H9 (cell line): ENCODE measurements at regions not wholly inside any gene's neighbourhood (a gene's known extent, or its start where the extent isn't known, plus 50 kb on each side); places are given as distances from the start of the nearest gene placed in this dataset.

Source experiments
- DNase-seq: peaks from one replicate; pipeline ENCODE4 v3.0.0-alpha.2; 2017
- H2AFZ ChIP-seq: one replicate; pipeline ENCODE4 v1.6.1; 2013; ENCODE audit warnings: mild to moderate bottlenecking, low read length, control low read depth, moderate library complexity
- H2AK5ac ChIP-seq: 2 replicates; pipeline ENCODE4 v1.6.1; 2013; ENCODE audit warnings: low read length, control low read depth, mixed read lengths; ENCODE audit not compliant: insufficient read length
- H2BK120ac ChIP-seq: one replicate; pipeline ENCODE4 v1.6.1; 2013; ENCODE audit warnings: low read depth, mild to moderate bottlenecking, low read length, control low read depth, inconsistent platforms; ENCODE audit not compliant: poor library complexity, severe bottlenecking
- H2BK12ac ChIP-seq: 2 replicates; pipeline ENCODE4 v1.6.1; 2013; ENCODE audit warnings: low read length, control low read depth, mixed read lengths, low read depth; ENCODE audit not compliant: insufficient read length
- H2BK15ac ChIP-seq: 2 replicates; pipeline ENCODE4 v1.6.1; 2013; ENCODE audit warnings: low read depth, low read length, control low read depth
- H2BK20ac ChIP-seq: one replicate; pipeline ENCODE4 v1.6.1; 2013; ENCODE audit warnings: low read depth, mild to moderate bottlenecking, low read length, control low read depth, inconsistent platforms; ENCODE audit not compliant: poor library complexity, severe bottlenecking
- H2BK5ac ChIP-seq: 2 replicates; pipeline ENCODE4 v1.6.1; 2013; ENCODE audit warnings: low read length, control low read depth, mixed read lengths; ENCODE audit not compliant: insufficient read length
- H3K14ac ChIP-seq: 2 replicates; pipeline ENCODE4 v1.6.1; 2013; ENCODE audit warnings: low read length, control low read depth; ENCODE audit not compliant: insufficient read depth
- H3K18ac ChIP-seq: 2 replicates; pipeline ENCODE4 v1.6.1; 2013; ENCODE audit warnings: low read depth, mild to moderate bottlenecking, mixed read lengths, low read length, control low read depth; ENCODE audit not compliant: insufficient read length
- H3K23ac ChIP-seq: 2 replicates; pipeline ENCODE4 v1.6.1; 2013; ENCODE audit warnings: low read length, control low read depth, mixed read lengths, low read depth; ENCODE audit not compliant: insufficient read length
- H3K23me2 ChIP-seq: 2 replicates; pipeline ENCODE4 v1.6.1; 2013; ENCODE audit warnings: low read depth, mild to moderate bottlenecking, mixed read lengths, low read length, control low read depth; ENCODE audit not compliant: insufficient read length, poor library complexity, severe bottlenecking
- H3K27ac ChIP-seq: 2 replicates; pipeline ENCODE4 v1.5.1; 2013; ENCODE audit warnings: low read length, control low read depth, mixed read lengths, low read depth; ENCODE audit not compliant: insufficient read length
- H3K27me3 ChIP-seq: 2 replicates; pipeline ENCODE4 v1.6.1; 2013; ENCODE audit warnings: low read length, control low read depth, inconsistent platforms; ENCODE audit not compliant: insufficient read depth
- H3K4ac ChIP-seq: 2 replicates; pipeline ENCODE4 v1.6.1; 2013; ENCODE audit warnings: low read depth, mild to moderate bottlenecking, control low read depth, inconsistent platforms, low read length, moderate library complexity
- H3K4me1 ChIP-seq: 2 replicates; pipeline ENCODE4 v1.6.1; 2013; ENCODE audit warnings: low read length, control low read depth, inconsistent platforms; ENCODE audit not compliant: insufficient read depth
- H3K4me2 ChIP-seq: 2 replicates; pipeline ENCODE4 v1.6.1; 2013; ENCODE audit warnings: low read length, control low read depth, mixed read lengths; ENCODE audit not compliant: insufficient read length, insufficient read depth
- H3K56ac ChIP-seq: 2 replicates; pipeline ENCODE4 v1.6.1; 2013; ENCODE audit warnings: low read depth, mild to moderate bottlenecking, mixed read lengths, low read length, control low read depth; ENCODE audit not compliant: insufficient read length
- H3K79me1 ChIP-seq: 2 replicates; pipeline ENCODE4 v1.6.1; 2013; ENCODE audit warnings: low read depth, mild to moderate bottlenecking, moderate library complexity, low read length, control low read depth, inconsistent platforms; ENCODE audit not compliant: insufficient read depth, poor library complexity, severe bottlenecking
- H3K79me2 ChIP-seq: 2 replicates; pipeline ENCODE4 v1.6.1; 2013; ENCODE audit warnings: low read length, control low read depth, inconsistent platforms; ENCODE audit not compliant: insufficient read depth
- H3K9ac ChIP-seq: 2 replicates; pipeline ENCODE4 v1.6.1; 2013; ENCODE audit warnings: low read length, control low read depth, mixed read lengths; ENCODE audit not compliant: insufficient read length; ENCODE audit errors: extremely low read depth
- H3K9me3 ChIP-seq: one replicate; pipeline ENCODE4 v1.6.1; 2013; ENCODE audit warnings: low read depth, low read length, inconsistent platforms; ENCODE audit not compliant: control insufficient read depth
- H3T11ph ChIP-seq: one replicate; pipeline ENCODE4 v1.6.1; 2013; ENCODE audit warnings: mild to moderate bottlenecking, low read length, control low read depth, inconsistent platforms
- H4K20me1 ChIP-seq: one replicate; pipeline ENCODE4 v1.6.1; 2013; ENCODE audit not compliant: control insufficient read depth, insufficient read length, insufficient read depth
- H4K5ac ChIP-seq: 2 replicates; pipeline ENCODE4 v1.6.1; 2013; ENCODE audit warnings: low read depth, mild to moderate bottlenecking, mixed read lengths, low read length, control low read depth; ENCODE audit not compliant: insufficient read length
- H4K8ac ChIP-seq: replicated peaks from 2 replicates; pipeline ENCODE4 v1.6.1; 2013; ENCODE audit warnings: low read length, control low read depth, mixed read lengths, low read depth; ENCODE audit not compliant: insufficient read length
- H4K91ac ChIP-seq: 2 replicates; pipeline ENCODE4 v1.6.1; 2013; ENCODE audit warnings: low read depth, mild to moderate bottlenecking, moderate library complexity, mixed read lengths, low read length, control low read depth; ENCODE audit not compliant: insufficient read length
- H3K27ac Mint-ChIP-seq, 3 experiments: 2 replicates in 2 of 3; 3 replicates in 1 of 3; pipeline ENCODE4 v1.8.0; 2020 to 2021; ENCODE audit warnings: mixed read lengths in 3 of 3, mild to moderate bottlenecking in 1 of 3, moderate library complexity in 1 of 3
- H3K27me3 Mint-ChIP-seq: 2 replicates; pipeline ENCODE4 v1.8.0; 2021; ENCODE audit warnings: low read depth, mild to moderate bottlenecking, moderate library complexity, mixed read lengths
- H3K36me3 Mint-ChIP-seq, 3 experiments: 2 replicates in 2 of 3; 3 replicates in 1 of 3; pipeline ENCODE4 v1.8.0; 2020 to 2021; ENCODE audit warnings: low read depth in 3 of 3, mixed read lengths in 3 of 3; ENCODE audit not compliant: insufficient read depth in 1 of 3
- H3K4me1 Mint-ChIP-seq, 2 experiments: 2 replicates each; pipeline ENCODE4 v1.8.0; 2020; ENCODE audit warnings: mixed read lengths in 2 of 2
- H3K4me3 Mint-ChIP-seq, 2 experiments: 2 replicates in 1 of 2; 3 replicates in 1 of 2; pipeline ENCODE4 v1.8.0; 2020 to 2021; ENCODE audit warnings: mild to moderate bottlenecking in 2 of 2, mixed read lengths in 2 of 2, moderate library complexity in 1 of 2
- H3K9me3 Mint-ChIP-seq, 2 experiments: 2 replicates in 1 of 2; 3 replicates in 1 of 2; pipeline ENCODE4 v1.8.0; 2020; ENCODE audit warnings: mild to moderate bottlenecking in 2 of 2, mixed read lengths in 2 of 2, moderate library complexity in 1 of 2
- WGBS: extraction: QIAGEN DNeasy Blood & Tissue Kit; methylation state at CpG from one replicate; pipeline ENCODE4 v1.1.7; 2013; ENCODE audit warnings: missing lambda C conversion rate, low lambda C conversion rate, mixed read lengths; ENCODE audit not compliant: insufficient read length; ENCODE audit errors: extremely low coverage; 5-methylcytosine and 5-hydroxymethylcytosine counted together
- TF ChIP-seq, protein P1 (sequence below): fragments of 200-600 bp; sonication (generic); conservative IDR thresholded peaks from 3 replicates; pipeline ENCODE4 v1.8.0; 2021; ENCODE audit warnings: antibody characterized with exemption, mild to moderate bottlenecking

DNA sequence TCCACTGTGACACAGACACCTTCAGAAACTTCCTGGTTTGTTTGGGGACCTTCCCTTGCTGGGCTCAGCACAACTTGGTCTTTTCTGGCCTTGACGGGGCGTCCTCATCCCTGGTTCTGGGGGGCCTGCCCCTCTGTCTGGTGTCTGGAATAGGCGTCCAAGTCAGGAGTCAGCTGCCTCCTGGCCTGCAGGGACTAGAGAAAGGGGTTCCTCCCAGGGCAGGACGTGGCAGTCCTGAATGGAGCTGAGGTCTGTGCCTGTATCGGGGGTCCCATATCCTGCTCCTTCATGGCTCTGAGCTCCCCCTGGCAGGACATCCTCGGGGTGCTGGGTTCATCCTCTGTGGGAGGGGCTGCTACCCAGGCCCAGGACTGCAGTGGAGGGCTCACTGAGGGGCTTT, 384.0 kb downstream of the TMEM121 start:
- H3K27ac ChIP-seq: no peak overlapping the region
- no peak overlapping the region for H3K4me2 ChIP-seq
- no CpG with 5 or more reads among the region's 6 CpGs for WGBS
- no peak overlapping the region for H3K9ac ChIP-seq
- H3K27me3 ChIP-seq: no peaks in the 10 kb centered on the region
- no peak overlapping the region for H3K14ac ChIP-seq
- H2BK12ac ChIP-seq: no peak overlapping the region
- H3T11ph ChIP-seq: no peak overlapping the region
- H4K8ac ChIP-seq: no peak overlapping the region
- no peak overlapping the region for H2BK15ac ChIP-seq
- Mint-ChIP-seq H3K36me3 (peaks cover 8 to 23% (median 17%) of the 10 kb centered on the region in 3 experiments; a peak in 5 of 7 replicates), H3K9me3 (peaks cover 83 to 93% of the 10 kb centered on the region in 2 experiments), H3K27ac (no peak overlapping the region), H3K27me3 (no peaks in the 10 kb centered on the region; the same call in 1 of the 2 replicates), H3K4me1 (no peaks in the 10 kb centered on the region), H3K4me3 (peak overlapping the region in 1 of 2 experiments; percentile 40; a peak in 1 of 5 replicates)
- H3K18ac ChIP-seq: no peak overlapping the region
- TF ChIP-seq, protein P1, sequence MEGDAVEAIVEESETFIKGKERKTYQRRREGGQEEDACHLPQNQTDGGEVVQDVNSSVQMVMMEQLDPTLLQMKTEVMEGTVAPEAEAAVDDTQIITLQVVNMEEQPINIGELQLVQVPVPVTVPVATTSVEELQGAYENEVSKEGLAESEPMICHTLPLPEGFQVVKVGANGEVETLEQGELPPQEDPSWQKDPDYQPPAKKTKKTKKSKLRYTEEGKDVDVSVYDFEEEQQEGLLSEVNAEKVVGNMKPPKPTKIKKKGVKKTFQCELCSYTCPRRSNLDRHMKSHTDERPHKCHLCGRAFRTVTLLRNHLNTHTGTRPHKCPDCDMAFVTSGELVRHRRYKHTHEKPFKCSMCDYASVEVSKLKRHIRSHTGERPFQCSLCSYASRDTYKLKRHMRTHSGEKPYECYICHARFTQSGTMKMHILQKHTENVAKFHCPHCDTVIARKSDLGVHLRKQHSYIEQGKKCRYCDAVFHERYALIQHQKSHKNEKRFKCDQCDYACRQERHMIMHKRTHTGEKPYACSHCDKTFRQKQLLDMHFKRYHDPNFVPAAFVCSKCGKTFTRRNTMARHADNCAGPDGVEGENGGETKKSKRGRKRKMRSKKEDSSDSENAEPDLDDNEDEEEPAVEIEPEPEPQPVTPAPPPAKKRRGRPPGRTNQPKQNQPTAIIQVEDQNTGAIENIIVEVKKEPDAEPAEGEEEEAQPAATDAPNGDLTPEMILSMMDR: no peak
- no peaks in the 10 kb centered on the region for H3K23me2 ChIP-seq
- H3K79me2 ChIP-seq: no peaks in the 10 kb centered on the region
- no peak overlapping the region for H2BK120ac ChIP-seq
- no peak overlapping the region for H4K5ac ChIP-seq
- no peaks in the 10 kb centered on the region for H3K79me1 ChIP-seq
- no peak overlapping the region for H2BK20ac ChIP-seq
- peaks cover 83% of the 10 kb centered on the region for H3K9me3 ChIP-seq
- H4K20me1 ChIP-seq: no peaks in the 10 kb centered on the region
- H3K23ac ChIP-seq: no peak overlapping the region
- no peak overlapping the region for H4K91ac ChIP-seq
- no peak overlapping the region for H2AFZ ChIP-seq
- H3K56ac ChIP-seq: no peak overlapping the region
- no peaks in the 10 kb centered on the region for H3K4me1 ChIP-seq
- no peak for DNase-seq
- no peak overlapping the region for H3K4ac ChIP-seq
- no peak overlapping the region for H2AK5ac ChIP-seq
- H2BK5ac ChIP-seq: no peak overlapping the region
